HCT116 (cell line): ENCODE measurements at regions not wholly inside any gene's neighbourhood (a gene's known extent, or its start where the extent isn't known, plus 50 kb on each side); places are given as distances from the start of the nearest gene placed in this dataset.
A peak's percentile ranks its signal among the peaks of the same experiment; 100 is the strongest.

ENCODE experiments used
- ATAC-seq: fragments of 200-7000 bp; cut with Tn5 transposase; 2 replicates; pipeline ENCODE4 v1.9.1; 2020; ENCODE audit warnings: mild to moderate bottlenecking, moderate library complexity
- BruUV-seq: library from RNA; stranded (reverse); fragments of 400-500 nt; replicated peaks from 2 replicates; lab custom pipeline; 2021; lab: Mats Ljungman, UMichigan
- CTCF ChIA-PET: fragments of 300-600 bp; sonication (Branson Sonifier 250); formaldehyde crosslinking; loops from one replicate; lab custom pipeline; 2021; ENCODE audit warnings: antibody characterized with exemption; lab: Charles Lee
- POLR2A ChIA-PET: fragments of 300-600, 350-600 bp; sonication (Branson Sonifier 250); formaldehyde crosslinking; loops from one replicate; lab custom pipeline; 2021; ENCODE audit warnings: antibody characterized with exemption; lab: Charles Lee
- RAD21 ChIA-PET, 2 experiments: fragments of 300-600 bp; sonication (Branson Sonifier 250); formaldehyde crosslinking; loops; one replicate each; lab custom pipeline; 2023; ENCODE audit warnings: low total read pairs in 2 of 2; ENCODE audit not compliant: uncharacterized antibody in 2 of 2, unreplicated experiment in 2 of 2, low non-redundant PET in 1 of 2; lab: Charles Lee
- DNase-seq: peaks from one replicate; pipeline ENCODE4 v3.0.0-alpha.2; 2010; ENCODE audit warnings: low read depth, low spot score
- H2AFZ ChIP-seq: fragments of 200-600 bp; shearing (Covaris generic), sonication (generic); 2 replicates; pipeline ENCODE4 v1.6.1; 2017; ENCODE audit warnings: low read depth, mixed run types, mixed read lengths, antibody characterized with exemption, low read length; ENCODE audit not compliant: poor library complexity, severe bottlenecking
- H3K27ac ChIP-seq: 2 replicates; pipeline ENCODE4 v1.5.1; 2012; ENCODE audit warnings: low read depth, low read length
- H3K27me3 ChIP-seq: fragments of 200-600 bp; sonication (generic); 2 replicates; pipeline ENCODE4 v1.6.1; 2016; ENCODE audit warnings: mixed run types, low read length, mixed read lengths; ENCODE audit not compliant: insufficient read depth
- H3K36me3 ChIP-seq, 2 experiments: fragments of 200-500 bp in 1 of 2; fragments of 200-600 bp in 1 of 2; sonication (Bioruptor generic) in 1 of 2; sonication (generic) in 1 of 2; 2 replicates each; pipeline versions ENCODE4 v1.5.1 to v1.6.1; 2014 to 2016; ENCODE audit warnings: low read length in 2 of 2, inconsistent platforms in 1 of 2, mixed read lengths in 1 of 2, mixed run types in 1 of 2; ENCODE audit not compliant: insufficient read depth in 2 of 2, control insufficient read depth in 1 of 2
- H3K4me1 ChIP-seq, 2 experiments: fragments of 200-600 bp in 1 of 2; sonication (generic) in 1 of 2; 2 replicates each; pipeline versions ENCODE4 v1.5.1 to v1.6.1; 2012 to 2017; ENCODE audit warnings: low read length in 2 of 2, inconsistent platforms in 1 of 2, mild to moderate bottlenecking in 1 of 2, mixed read lengths in 1 of 2, mixed run types in 1 of 2, moderate library complexity in 1 of 2; ENCODE audit not compliant: insufficient read depth in 2 of 2, control insufficient read depth in 1 of 2
- H3K4me2 ChIP-seq: fragments of 200-600 bp; sonication (generic); 2 replicates; pipeline ENCODE4 v1.6.1; 2017; ENCODE audit warnings: mixed run types, low read length, mixed read lengths
- H3K4me3 ChIP-seq, 2 experiments: fragments of 200-600 bp in 1 of 2; sonication (generic) in 1 of 2; replicated peaks in 1 of 2; 2 replicates each; pipeline ENCODE4 v1.5.1; 2011 to 2016; ENCODE audit warnings: low read length in 2 of 2, control low read depth in 1 of 2, low read depth in 1 of 2, mild to moderate bottlenecking in 1 of 2, mixed read lengths in 1 of 2, mixed run types in 1 of 2
- H3K79me2 ChIP-seq: fragments of 200-600 bp; sonication (generic); 2 replicates; pipeline ENCODE4 v1.6.1; 2017; ENCODE audit warnings: mild to moderate bottlenecking, mixed run types, low read length, moderate library complexity, mixed read lengths; ENCODE audit not compliant: insufficient read depth
- H3K9ac ChIP-seq: fragments of 200-600 bp; sonication (generic); 2 replicates; pipeline ENCODE4 v1.6.1; 2016; ENCODE audit warnings: low read length, mixed read lengths
- H3K9me2 ChIP-seq: fragments of 200-600 bp; sonication (generic), shearing (Covaris generic); 2 replicates; pipeline ENCODE4 v1.6.1; 2017; ENCODE audit warnings: mixed run types, mild to moderate bottlenecking, moderate library complexity; ENCODE audit not compliant: insufficient read depth
- H3K9me3 ChIP-seq, 2 experiments: fragments of 200-500 bp in 1 of 2; fragments of 200-600 bp in 1 of 2; sonication (Bioruptor generic) in 1 of 2; sonication (generic) in 1 of 2; 2 replicates each; pipeline ENCODE4 v1.6.1; 2014 to 2017; ENCODE audit warnings: low read length in 2 of 2, mixed read lengths in 2 of 2, inconsistent platforms in 1 of 2, low read depth in 1 of 2, mild to moderate bottlenecking in 1 of 2, mixed run types in 1 of 2, moderate library complexity in 1 of 2; ENCODE audit not compliant: control insufficient read depth in 1 of 2, insufficient read depth in 1 of 2
- H4K20me1 ChIP-seq: fragments of 200-600 bp; sonication (generic), shearing (Covaris generic); 2 replicates; pipeline ENCODE4 v1.6.1; 2017; ENCODE audit warnings: mixed run types, mild to moderate bottlenecking, moderate library complexity; ENCODE audit not compliant: insufficient read depth
- CBX3 ChIP-seq: IDR thresholded peaks from 2 replicates; pipeline ENCODE4 v1.6.1; 2012; ENCODE audit warnings: low read depth
- CTCF ChIP-seq, 3 experiments: fragments of 200-600 bp in 1 of 3; sonication (generic) in 1 of 3; IDR thresholded peaks in 2 of 3; conservative IDR thresholded peaks in 1 of 3; 2 replicates each; pipeline ENCODE4 v1.5.1; 2012 to 2017; ENCODE audit warnings: low read depth in 2 of 3, low read length in 2 of 3, antibody characterized with exemption in 1 of 3, borderline replicate concordance in 1 of 3, control low read depth in 1 of 3, mild to moderate bottlenecking in 1 of 3, mixed read lengths in 1 of 3, mixed run types in 1 of 3, moderate library complexity in 1 of 3; ENCODE audit not compliant: insufficient read depth in 1 of 3
- ELF1 ChIP-seq: IDR thresholded peaks from 2 replicates; pipeline ENCODE4 v1.6.1; 2012; ENCODE audit warnings: low read depth, borderline replicate concordance
- EZH2 ChIP-seq: fragments of 200-600 bp; sonication (generic); IDR thresholded peaks from 2 replicates; pipeline ENCODE4 v1.6.1; 2017; ENCODE audit warnings: antibody characterized with exemption, mixed run types
- FOSL1 ChIP-seq: IDR thresholded peaks from 2 replicates; pipeline ENCODE4 v1.6.1; 2012; ENCODE audit warnings: low read depth
- JUND ChIP-seq: IDR thresholded peaks from 2 replicates; pipeline ENCODE4 v1.6.1; 2012
- MAX ChIP-seq: IDR thresholded peaks from 2 replicates; pipeline ENCODE4 v1.6.1; 2012
- POLR2A ChIP-seq: IDR thresholded peaks from 2 replicates; pipeline ENCODE4 v1.7.0; 2011; ENCODE audit warnings: borderline replicate concordance; ENCODE audit not compliant: insufficient read depth, insufficient read length; ENCODE audit errors: extremely low read depth
- POLR2AphosphoS5 ChIP-seq: IDR thresholded peaks from 2 replicates; pipeline ENCODE4 v1.6.1; 2011; ENCODE audit warnings: mild to moderate bottlenecking, low read depth, low read length, moderate library complexity
- RAD21 ChIP-seq: IDR thresholded peaks from 2 replicates; pipeline ENCODE4 v1.6.1; 2012; ENCODE audit warnings: low read depth, mild to moderate bottlenecking
- REST ChIP-seq: IDR thresholded peaks from 2 replicates; pipeline ENCODE4 v1.6.1; 2012; ENCODE audit warnings: low read depth
- SP1 ChIP-seq: IDR thresholded peaks from 2 replicates; pipeline ENCODE4 v1.6.1; 2012; ENCODE audit warnings: low read depth
- intact Hi-C: fragments of 100-400 bp; cut with micrococcal nuclease; formaldehyde crosslinking; loops from 2 replicates; pipeline ENCODE4 v1.10.0; 2022

- Histone ChIP-seq H3K4me2 (peak overlapping the region; percentile 22; the same call in 1 of the 2 replicates), H3K4me3 (no peak overlapping the region), H3K9ac (no peak overlapping the region), H2AFZ (peak overlapping the region; percentile 63), H3K4me1 (peaks cover 2 to 18% of the 10 kb centered on the region in 2 experiments; a peak in 2 of 4 replicates), H3K36me3 (no peaks in the 10 kb centered on the region), H3K79me2 (no peaks in the 10 kb centered on the region), H4K20me1 (no peaks in the 10 kb centered on the region), H3K9me3 (no peaks in the 10 kb centered on the region), H3K27ac (no peak overlapping the region), H3K9me2 (no peaks in the 10 kb centered on the region), H3K27me3 (no peaks in the 10 kb centered on the region)
- TF ChIP-seq ELF1 (no peak), JUND (peak; percentile 35; the same call in 1 of the 2 replicates), REST (no peak), CBX3 (no peak), SP1 (peak; percentile 36; the same call in 1 of the 2 replicates), CTCF (IDR thresholded peaks at IDR 0.05 in 2 of 3, conservative IDR thresholded peaks at IDR 0.05 in 1 of 3; ENCODE audit: borderline replicate concordance in 1 of 3, insufficient read depth in 1 of 3, low read depth in 2 of 3, low read length in 2 of 3) (no peak), RAD21 (no peak), MAX (no peak), EZH2 (no peak), POLR2AphosphoS5 (no peak), FOSL1 (peak; percentile 64), POLR2A (no peak)
- RAD21 ChIA-PET: no interaction called here
- ATAC-seq (peak; percentile 46; the same call in 1 of the 2 replicates), DNase-seq (no peak)
- POLR2A ChIA-PET: no interaction called here
- CTCF ChIA-PET: no interaction called here
- intact Hi-C loops: no loop called here
- no TSS peak for BruUV-seq
Observed at GRCh38 chr1:192439373-192440025, 122.7 kb downstream of the RGS21 start.
